HL-60 (cell line): ENCODE measurements at regions not wholly inside any gene's neighbourhood (a gene's known extent, or its start where the extent isn't known, plus 50 kb on each side); places are given as distances from the start of the nearest gene placed in this dataset.

Experiments
- DNase-seq, 2 experiments: peaks; one replicate each; pipeline ENCODE4 v3.0.0-alpha.2; 2010 to 2020; ENCODE audit warnings: low read depth in 1 of 2, low spot score in 1 of 2
- H3K27ac ChIP-seq: fragments of 250-450 bp; sonication (Bioruptor Pico); replicated peaks from 2 replicates; pipeline ENCODE4 v1.5.1; 2020; ENCODE audit warnings: mild to moderate bottlenecking, moderate library complexity
- H3K27me3 ChIP-seq: fragments of 250-450 bp; sonication (Bioruptor Pico); 2 replicates; pipeline ENCODE4 v1.5.1; 2021; ENCODE audit warnings: mild to moderate bottlenecking, moderate library complexity; ENCODE audit not compliant: insufficient read depth, poor library complexity, severe bottlenecking
- H3K4me3 ChIP-seq: replicated peaks from 2 replicates; pipeline ENCODE4 v1.5.1; 2011; ENCODE audit warnings: mild to moderate bottlenecking, control low read depth, low read length; ENCODE audit not compliant: insufficient read depth
- GABPA ChIP-seq: IDR thresholded peaks from 2 replicates; pipeline ENCODE4 v1.6.1; 2012; ENCODE audit warnings: low read depth
- POLR2AphosphoS5 ChIP-seq: IDR thresholded peaks from 2 replicates; pipeline ENCODE4 v1.6.1; 2012; ENCODE audit warnings: low read depth
- REST ChIP-seq: IDR thresholded peaks from 2 replicates; pipeline ENCODE4 v1.6.1; 2012; ENCODE audit warnings: low read depth; ENCODE audit not compliant: insufficient replicate concordance
- SPI1 ChIP-seq: IDR thresholded peaks from 2 replicates; pipeline ENCODE4 v1.6.1; 2012; ENCODE audit warnings: low read depth, mild to moderate bottlenecking, borderline replicate concordance
- TF ChIP-seq, protein P1 (sequence below): IDR thresholded peaks from one replicate; pipeline ENCODE4 v1.5.1; 2011; ENCODE audit warnings: low read length, control low read depth, inconsistent platforms; ENCODE audit not compliant: insufficient read depth

GRCh38 chr21:27076025-27076424, 109.1 kb upstream of the ADAMTS5 start:
- DNase-seq = no peak
- H3K27me3 ChIP-seq = no peaks in the 10 kb centered on the region
- TF ChIP-seq POLR2AphosphoS5 (no peak), REST (no peak), GABPA (no peak), SPI1 (no peak)
- TF ChIP-seq, protein P1, sequence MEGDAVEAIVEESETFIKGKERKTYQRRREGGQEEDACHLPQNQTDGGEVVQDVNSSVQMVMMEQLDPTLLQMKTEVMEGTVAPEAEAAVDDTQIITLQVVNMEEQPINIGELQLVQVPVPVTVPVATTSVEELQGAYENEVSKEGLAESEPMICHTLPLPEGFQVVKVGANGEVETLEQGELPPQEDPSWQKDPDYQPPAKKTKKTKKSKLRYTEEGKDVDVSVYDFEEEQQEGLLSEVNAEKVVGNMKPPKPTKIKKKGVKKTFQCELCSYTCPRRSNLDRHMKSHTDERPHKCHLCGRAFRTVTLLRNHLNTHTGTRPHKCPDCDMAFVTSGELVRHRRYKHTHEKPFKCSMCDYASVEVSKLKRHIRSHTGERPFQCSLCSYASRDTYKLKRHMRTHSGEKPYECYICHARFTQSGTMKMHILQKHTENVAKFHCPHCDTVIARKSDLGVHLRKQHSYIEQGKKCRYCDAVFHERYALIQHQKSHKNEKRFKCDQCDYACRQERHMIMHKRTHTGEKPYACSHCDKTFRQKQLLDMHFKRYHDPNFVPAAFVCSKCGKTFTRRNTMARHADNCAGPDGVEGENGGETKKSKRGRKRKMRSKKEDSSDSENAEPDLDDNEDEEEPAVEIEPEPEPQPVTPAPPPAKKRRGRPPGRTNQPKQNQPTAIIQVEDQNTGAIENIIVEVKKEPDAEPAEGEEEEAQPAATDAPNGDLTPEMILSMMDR = no peak
- H3K27ac ChIP-seq = no peak overlapping the region
- no peak overlapping the region for H3K4me3 ChIP-seq

DNA sequence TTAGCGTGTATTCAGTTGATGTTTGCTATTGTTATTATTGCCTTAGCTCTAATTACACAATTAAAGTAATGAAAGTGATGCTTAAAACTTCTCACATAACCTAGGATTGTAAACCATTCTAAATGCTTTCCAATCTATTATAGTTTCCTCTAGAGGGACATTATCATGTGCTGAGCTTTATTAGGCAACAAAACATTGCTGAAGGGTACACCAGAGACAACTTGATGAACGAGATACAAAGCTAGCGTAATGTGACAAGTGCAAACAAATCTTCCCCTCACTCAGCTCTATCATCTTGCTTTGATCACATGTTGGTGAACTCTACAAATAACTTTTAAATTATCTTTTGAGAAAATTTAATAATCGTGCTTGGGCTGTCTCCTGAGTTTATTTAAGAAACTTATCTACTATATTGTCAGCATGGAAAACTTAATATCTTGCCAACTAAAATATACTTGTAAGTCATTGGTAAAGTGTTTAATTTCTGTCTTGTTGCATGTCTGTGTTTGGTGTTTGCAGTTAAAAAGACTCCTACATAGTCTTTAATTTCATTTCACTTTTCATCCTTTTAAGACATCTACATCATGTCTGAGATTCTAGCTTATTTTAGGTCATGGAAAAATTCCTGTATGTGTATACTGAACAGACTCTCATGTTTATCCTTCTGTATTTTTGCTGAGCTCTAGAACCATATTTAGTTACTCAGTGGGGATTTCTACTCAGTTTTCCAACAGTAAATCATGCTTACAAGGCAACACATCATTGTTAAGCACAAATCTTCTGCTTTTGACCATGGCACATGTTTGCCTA, 104.2 kb upstream of the ADAMTS5 start:
- Histone ChIP-seq H3K27ac (no peak overlapping the region), H3K27me3 (no peaks in the 10 kb centered on the region), H3K4me3 (no peak overlapping the region)
- TF ChIP-seq REST = no peak
- TF ChIP-seq SPI1 = no peak
- TF ChIP-seq GABPA = no peak
- no peak for TF ChIP-seq POLR2AphosphoS5
- TF ChIP-seq, protein P1 = no peak
- DNase-seq = no peak

GRCh38 chr21:27068811-27069210, 101.9 kb upstream of the ADAMTS5 start:
- H3K4me3 ChIP-seq = no peak overlapping the region
- H3K27me3 ChIP-seq = no peaks in the 10 kb centered on the region
- H3K27ac ChIP-seq = no peak overlapping the region
- TF ChIP-seq POLR2AphosphoS5 = no peak
- TF ChIP-seq, protein P1 = no peak
- TF ChIP-seq REST = no peak
- no peak for TF ChIP-seq GABPA
- no peak for TF ChIP-seq SPI1
- no peak for DNase-seq
